GM21529 (cell line): ENCODE measurements at regions not wholly inside any gene's neighbourhood (a gene's known extent, or its start where the extent isn't known, plus 50 kb on each side); places are given as distances from the start of the nearest gene placed in this dataset.

ENCODE experiments used
- ATAC-seq: cut with Tn5 transposase; IDR thresholded peaks from one replicate; pipeline ENCODE4 v1.9.1; 2021; ENCODE audit not compliant: unreplicated experiment

- no peak for ATAC-seq
Observed at GRCh38 chr7:41803569-41803968, 100.7 kb upstream of the INHBA start.

GRCh38 chr7:41796331-41796730 is 93.4 kb upstream of the INHBA start:
- no peak for ATAC-seq

DNA sequence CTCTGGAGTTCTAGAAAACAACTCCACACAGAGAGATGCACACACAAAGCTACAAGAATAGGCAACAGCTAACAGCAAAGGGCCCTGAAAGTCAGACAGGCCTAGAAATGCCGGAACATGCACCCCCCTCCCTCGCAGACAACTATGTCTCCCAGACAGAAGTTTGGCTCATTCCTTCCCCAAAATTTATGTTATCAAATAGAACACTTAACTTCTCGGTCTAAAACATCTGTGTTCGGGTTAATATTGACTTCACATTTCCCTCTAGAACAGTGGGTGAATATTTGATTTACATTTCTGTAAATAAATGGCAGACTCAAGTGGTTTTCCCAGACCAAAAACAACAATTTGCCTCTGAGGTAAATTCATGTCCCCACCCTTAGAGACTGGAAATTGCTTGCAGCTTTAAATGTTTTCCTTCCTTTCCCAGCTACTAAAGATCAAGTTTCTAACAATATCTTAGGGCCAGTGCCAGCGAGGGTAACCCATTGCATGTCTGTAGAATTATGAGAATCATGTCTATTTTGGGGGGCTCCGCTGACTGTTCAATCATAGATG is 92.5 kb upstream of the INHBA start:
- no peak for ATAC-seq

DNA sequence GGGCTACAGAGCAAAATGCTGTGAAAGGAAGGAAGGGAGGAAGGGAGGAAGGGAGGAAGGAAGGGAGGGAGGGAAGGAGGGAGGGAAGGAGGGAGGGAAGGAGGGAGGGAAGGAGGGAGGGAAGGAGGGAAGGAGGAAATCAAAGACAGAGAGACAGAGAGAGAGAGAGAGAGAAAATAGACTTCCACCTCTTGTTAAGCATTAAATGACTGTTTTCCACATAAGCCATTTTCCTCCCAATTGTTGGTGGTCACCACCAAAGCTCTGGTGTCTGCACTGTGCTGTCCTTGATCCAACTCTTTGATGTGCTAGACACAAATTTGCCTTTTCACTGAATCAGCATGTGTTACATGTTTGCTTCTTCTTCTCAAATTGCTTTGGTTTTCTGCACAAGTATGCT is 90.7 kb upstream of the INHBA start:
- no peak for ATAC-seq

GRCh38 chr7:41792120-41792519 is 89.2 kb upstream of the INHBA start:
- no peak for ATAC-seq

GRCh38 chr7:41788556-41788955 is 85.7 kb upstream of the INHBA start:
- ATAC-seq: no peak

DNA sequence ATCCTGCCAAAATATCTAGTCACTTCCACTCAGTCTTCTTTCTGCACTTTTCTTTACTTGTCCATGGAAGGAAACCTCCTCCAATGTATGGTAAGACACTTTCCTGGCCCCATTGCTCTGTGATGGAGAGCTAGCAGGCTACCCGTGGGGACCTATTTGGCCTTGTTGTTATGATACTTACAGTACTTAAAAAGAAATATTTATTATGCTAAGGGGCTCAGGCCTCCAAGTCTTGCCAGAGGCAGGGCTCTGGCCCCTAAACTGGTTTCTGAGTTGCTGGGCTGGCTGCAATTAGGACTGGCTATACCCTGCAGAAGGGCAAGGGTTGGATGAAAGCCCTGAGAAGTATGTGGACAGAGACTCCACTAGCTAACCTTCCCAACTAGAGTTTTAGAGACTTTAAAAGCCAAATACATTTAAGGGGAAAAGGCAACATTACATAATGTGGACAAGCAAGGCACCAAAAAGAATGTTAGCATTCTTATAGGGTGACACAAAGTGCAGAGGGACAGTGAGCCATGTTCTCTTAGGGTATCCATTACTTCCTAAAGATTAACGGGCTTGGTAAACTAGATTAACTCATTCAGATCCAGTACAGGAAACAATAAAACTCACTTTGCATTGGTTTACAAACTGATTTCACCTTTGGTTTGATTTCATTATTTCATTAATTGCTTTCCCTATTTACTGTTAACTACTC is 84.9 kb upstream of the INHBA start:
- ATAC-seq: no peak

- no peak for ATAC-seq
Observed at GRCh38 chr7:41786944-41787343, 84.1 kb upstream of the INHBA start.

DNA sequence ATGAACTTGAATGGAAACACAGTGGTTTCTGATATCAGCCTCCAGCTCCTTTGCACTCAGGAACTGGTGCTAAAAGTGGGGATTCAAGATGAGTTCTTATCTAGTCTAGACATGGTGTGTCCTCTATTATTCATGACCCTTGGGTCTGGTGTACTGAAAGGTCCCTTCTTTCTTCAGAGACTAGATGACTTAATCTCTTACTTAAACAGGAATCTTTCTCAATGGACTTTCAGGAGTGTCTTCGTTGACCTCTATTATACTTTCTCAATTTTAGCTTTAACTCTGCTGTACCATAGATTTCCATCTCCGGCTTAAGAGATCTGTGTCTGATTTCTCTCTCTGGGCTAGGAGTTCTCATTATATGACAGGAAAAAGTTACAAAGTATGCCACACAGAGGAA is 83.5 kb upstream of the INHBA start:
- ATAC-seq: no peak

DNA sequence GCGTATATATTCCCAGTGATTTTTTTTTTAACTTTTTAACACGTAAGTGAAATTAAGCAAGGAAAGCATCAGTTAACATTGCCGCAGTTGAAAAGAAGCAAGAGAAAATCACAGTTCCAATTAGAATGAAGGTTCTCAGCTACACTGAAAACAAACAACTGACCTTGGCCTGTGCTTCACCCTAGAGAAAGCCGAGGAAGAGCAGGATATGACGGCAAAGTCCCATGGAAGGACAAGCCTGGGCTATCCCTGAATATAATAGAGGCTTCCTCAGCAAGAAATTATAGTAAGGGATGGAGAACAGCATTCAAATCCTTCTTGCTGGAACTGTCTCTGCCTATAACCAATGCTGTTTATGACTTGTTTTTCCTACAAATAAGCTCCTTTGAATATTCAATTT is 83.0 kb upstream of the INHBA start:
- no peak for ATAC-seq

GRCh38 chr7:41785265-41785664 is 82.4 kb upstream of the INHBA start:
- no peak for ATAC-seq

DNA sequence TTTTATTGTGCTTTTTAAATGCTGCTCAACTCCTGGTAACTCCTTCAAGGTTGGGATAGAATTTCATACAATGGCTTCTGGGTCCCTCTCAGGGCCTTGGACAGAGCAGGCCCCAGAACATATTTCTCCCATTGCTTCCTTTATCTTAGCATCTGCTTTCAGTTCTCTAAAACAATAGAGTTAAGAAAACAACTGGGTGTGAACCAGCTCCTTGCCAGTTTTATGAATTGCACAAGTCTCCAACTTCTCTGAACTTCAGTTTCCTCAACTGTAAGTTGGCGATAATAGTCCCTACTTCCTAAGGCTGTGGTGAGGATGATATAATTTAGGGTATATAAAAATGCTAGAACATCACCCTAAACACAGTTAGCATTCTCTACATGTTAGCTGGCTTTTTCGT is 77.0 kb upstream of the INHBA start:
- no peak for ATAC-seq

- ATAC-seq: no peak
Observed at GRCh38 chr7:41777894-41778596, 75.2 kb upstream of the INHBA start.

DNA sequence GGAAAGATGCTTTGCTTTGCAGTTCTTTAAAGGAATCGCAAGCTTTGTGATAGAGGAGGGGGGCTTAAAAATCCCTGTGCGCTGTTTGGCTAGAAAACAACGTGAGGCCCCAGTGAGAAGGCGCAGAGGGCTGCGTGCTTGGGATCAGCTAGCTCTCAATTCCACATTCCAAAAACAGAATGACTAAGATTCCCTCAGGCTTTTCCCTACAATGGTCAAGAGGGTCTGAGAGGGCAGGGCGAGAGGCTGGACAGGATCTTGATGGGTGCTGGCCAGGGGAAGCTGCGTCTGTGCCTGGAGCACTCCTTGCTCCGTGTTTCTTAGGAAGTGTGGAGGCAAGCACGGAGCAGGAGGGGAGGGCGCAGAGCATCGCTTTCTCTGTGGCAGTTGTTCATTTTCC is 72.1 kb upstream of the INHBA start:
- no peak for ATAC-seq

GRCh38 chr7:41773756-41774155 is 70.9 kb upstream of the INHBA start:
- ATAC-seq: no peak

DNA sequence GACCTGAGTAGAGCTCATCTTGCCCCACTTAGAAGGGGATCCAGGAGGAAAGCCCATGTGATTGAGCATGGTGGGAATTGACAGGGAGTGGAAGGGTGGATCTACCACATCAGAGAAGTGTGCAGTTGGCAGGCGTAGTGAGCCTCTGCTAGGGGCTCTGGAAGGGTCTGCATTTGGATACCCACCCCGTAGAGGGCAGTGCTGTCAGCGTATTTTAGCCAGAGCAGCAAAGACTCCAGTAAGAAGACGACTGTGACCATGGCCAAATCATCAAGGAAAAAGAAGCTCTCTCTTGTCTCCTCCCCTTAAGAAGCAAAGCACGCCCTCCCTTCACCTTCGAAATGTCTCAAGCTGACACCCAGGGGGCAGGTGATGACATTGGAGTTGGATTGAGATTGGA is 68.8 kb upstream of the INHBA start:
- ATAC-seq: no peak

- ATAC-seq: no peak
Observed at GRCh38 chr7:41769162-41769561, 66.3 kb upstream of the INHBA start.

DNA sequence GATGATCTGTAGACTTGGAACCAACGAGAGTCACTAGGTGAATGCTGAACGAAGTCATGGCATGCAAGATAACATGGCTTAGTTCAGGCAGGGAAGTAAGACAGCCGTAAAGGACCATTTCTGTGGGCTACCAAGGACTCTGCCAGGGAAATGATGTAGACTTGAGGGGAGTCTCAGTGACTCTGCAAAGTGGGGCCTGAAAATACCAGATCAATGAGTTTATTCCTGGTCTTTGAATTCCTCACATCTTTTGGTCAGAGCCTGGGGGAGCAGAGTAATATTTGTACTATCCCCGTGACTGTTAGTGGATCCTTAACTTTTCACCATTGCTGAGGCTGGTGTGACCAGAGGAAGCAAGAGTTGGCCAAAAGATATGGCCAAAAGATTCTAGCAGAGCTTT is 60.7 kb upstream of the INHBA start:
- no peak for ATAC-seq

DNA sequence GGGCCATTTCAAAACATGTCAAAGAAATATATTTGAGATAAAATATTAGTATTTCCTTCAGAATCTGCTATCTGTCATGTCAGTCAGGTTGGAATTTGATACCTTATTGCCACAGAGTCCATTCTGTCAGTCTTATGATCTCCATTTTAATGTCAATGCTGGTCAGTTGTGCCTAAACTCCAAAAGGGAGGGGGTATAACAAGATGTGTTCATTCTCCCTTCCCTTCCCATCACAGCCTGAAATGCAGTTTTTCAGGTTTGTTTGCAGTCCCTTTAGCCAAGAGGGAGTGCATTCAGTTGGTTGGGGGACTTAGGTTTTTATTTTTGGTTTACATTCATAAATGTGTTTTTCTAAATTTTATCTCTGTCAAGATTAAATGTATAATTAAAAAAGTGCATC is 59.8 kb upstream of the INHBA start:
- no peak for ATAC-seq

DNA sequence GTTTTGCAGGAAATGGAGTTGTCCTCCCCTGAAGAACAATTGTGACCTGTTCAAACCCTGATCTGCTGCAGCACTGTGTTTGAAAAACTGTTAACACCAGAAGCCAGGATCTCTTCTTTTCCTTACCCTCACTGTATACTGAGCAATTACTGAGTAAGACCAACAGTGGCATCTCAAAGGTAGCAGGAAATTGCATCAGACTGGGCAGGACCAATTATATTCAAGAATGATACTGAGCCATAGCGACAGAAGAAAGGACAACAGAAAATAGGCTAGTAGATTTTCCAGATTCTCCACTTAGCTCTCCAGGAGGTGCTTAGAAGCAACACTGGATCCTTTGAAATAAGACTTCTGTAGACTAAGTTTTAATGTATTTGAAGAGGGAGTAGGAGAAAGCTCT is 57.4 kb upstream of the INHBA start:
- ATAC-seq: no peak

- no peak for ATAC-seq
Observed at GRCh38 chr7:41758321-41758720, 55.4 kb upstream of the INHBA start.

GRCh38 chr7:41756650-41757182 is 53.8 kb upstream of the INHBA start:
- no peak for ATAC-seq
